MV-4-11 (cell line): ENCODE measurements at regions not wholly inside any gene's neighbourhood (a gene's known extent, or its start where the extent isn't known, plus 50 kb on each side); places are given as distances from the start of the nearest gene placed in this dataset.
"Not testable (repeated sequence)": the region's sequence is repeated elsewhere in the genome, so short reads cannot be mapped to it uniquely, and the experiment has no call there.

ENCODE experiments used
- DNase-seq: peaks from one replicate; lab custom pipeline; 2025; lab: John Stamatoyannopoulos, UW

DNA sequence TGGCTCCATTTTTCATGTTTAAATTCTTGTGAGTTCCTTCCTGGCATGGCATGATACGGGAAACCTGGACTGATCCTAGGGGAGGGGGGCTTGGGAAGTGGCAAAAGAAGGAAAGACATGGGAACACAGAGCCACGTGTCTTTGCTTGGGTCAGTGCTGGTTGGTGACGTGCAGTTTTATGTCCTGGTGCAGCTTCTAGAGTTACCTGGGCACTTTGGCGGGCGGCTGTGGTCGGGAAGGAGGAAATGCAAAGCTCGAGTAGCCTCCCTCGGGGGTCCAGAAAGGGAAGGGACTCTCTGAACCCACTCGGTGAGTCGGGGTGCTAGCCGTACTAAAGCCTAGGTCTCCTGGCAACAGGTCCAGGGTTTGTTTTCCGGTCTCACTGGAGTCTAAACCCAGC is 94.6 kb downstream of the APOB start:
- no peak for DNase-seq

DNA sequence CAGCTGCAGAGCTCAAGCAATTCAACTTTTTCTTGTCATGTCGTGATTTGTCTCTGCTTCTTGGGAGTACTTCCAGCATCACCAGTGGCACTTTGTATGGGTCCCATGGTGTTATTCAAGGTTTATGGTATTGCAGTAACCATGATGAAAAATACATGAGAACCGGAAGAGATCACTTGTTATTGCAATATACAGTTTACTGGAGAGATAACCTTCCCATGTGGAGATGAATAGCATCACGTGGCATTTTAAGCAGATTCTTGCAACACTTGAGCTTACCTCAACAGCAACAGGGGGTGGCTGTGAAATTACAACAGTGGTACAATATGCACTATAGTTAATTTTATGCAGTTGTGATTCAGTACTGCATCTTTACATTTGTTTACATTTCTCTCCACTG is 97.4 kb downstream of the APOB start:
- no peak for DNase-seq

DNA sequence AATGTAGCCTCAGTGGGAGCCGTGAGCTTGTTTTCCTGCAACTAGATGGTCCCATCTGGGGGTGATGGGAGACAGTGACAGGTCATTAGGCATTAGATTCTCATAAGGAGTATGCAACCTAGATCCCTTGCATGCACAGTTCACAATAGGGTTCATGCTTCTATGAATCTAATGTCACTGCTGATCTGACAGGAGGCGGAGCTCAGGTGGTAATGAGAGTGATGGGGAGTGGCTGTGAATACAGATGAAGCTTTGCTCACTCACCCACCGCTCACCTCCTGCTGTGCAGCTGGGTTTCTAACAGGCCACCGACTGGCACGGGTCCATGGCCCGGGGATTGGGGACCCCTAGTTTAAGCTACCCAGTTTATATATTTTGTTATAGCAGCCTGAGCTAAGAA is 100.2 kb downstream of the APOB start:
- not testable (repeated sequence) for DNase-seq

DNA sequence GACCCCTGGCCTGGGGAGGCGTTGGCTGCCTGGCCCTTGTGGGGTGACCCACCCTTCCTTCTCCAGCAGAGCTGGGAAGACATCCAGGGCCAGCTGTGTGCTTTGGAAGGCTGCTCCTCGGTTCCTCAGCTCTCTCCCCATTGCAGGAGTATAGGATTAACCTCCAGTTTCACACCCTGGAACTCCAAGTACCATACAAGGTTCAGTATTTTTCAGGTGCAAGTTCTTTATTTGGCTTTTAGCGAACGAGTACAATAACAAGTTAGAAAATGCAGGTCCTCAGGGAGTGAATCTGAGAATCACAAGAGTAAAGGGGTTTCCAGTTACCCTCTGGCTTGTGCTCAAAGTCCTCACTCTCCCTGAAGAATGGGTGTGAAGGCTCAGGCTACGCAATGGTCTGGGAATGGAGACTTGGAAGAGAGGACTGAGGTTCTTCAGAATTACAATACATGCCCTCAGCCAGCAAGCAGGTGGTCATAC is 101.2 kb downstream of the APOB start:
- DNase-seq: no peak

DNA sequence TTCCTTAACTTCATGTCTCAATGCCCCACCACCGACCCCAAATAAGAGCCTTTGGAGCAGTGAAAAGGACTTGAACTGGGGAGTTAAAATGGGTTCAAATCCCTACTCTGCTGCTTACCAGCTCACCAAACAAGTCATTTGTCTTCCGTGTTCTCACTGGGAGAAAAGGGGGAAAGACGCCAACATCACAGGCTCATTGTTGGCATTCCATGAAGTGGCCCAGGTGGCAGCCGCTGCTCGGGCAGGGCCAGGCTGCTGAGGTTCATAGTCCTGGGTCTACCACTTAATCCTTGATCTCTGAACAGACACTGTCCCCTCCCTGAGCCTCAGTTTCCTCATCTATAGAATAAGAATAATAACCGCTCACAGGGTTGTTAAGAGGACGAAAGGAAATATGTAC is 103.0 kb downstream of the APOB start:
- no peak for DNase-seq

DNA sequence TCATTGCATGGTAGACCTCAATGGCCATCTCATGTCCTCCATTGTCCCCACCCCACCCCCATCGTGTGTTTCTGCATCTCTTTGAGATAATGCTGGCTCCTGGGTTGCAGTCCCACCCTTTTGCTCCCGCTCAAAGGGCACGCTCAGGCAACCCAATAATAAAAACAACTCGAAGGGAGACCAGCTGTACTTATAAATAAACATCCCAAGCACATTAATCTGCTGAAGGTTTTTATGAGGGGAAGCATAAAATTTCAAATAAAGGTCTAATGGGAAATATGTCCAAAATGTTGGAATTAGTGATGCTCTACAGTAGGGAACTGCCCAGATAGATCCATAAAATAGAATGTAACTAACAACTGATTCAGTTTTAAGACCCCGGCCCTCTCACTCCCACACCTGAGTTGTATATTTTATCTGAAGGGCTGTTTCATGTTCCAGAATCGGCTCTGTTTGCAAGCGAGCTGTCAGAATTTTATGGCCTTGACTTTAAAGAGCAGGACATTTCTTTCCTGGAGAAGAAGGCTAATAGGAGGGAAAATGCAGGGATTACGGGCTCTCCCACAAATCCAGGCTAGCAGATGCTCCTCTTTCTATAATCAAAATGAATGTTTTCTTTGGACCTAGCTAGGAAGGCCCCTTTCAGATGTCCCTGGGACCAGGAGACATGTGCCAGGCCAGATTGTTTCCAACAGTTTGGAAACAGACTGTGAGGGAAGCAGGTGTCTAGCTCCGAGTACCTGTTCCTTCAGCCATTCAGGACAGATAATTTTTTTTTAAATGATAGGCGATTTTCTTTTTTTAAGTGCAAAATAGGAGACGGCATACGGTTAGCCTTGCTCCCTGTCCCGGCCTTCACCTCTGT is 103.7 kb downstream of the APOB start:
- DNase-seq: no peak

DNA sequence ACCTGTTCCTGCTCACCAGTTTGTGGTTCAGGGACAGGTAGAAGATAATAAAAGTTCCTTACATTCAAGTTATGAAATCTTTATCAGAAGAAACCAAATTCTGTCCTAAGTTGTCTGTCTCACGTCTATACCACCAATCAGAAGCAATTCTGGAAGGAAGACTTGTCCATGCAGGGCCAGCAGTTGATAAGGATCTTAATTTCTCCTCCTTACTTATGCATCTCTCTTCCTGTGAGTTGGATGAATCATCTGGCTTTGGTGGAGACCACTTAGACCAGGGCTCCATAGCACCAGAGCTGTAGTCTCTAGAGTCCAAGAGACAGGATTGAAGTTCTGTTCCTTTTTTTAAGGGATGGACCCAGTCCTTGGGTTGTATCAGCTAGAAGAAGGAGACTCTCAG is 106.5 kb downstream of the APOB start:
- no peak for DNase-seq

DNA sequence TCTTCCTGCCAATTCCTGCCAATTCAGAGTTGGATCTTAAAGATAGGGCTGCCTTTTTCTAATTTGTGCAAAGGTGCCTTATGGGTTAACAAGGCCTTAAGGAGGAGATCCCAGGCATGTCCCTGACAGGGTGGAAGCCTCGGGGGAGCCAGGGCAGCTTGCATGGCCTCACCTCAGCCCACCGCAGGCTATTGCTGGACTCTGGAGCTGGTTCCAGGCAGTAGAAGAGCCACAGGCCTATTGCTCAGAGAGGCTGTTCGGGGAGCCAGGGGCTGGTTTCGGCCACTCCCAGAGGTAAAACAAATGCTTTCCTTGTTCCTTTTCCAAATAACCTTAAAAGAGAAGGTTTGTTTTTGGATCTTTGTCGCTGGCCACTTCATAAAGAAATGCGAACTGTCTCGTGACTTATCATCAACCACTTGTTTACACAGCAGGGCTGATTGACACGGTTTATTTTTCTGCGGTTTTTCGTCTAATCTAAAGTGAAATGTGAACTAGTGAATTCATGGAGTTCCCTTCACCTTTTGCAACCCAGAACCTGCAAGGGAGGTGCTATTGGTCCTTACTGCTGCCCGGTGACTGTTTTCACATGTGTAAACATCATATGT is 108.6 kb downstream of the APOB start:
- no peak for DNase-seq

DNA sequence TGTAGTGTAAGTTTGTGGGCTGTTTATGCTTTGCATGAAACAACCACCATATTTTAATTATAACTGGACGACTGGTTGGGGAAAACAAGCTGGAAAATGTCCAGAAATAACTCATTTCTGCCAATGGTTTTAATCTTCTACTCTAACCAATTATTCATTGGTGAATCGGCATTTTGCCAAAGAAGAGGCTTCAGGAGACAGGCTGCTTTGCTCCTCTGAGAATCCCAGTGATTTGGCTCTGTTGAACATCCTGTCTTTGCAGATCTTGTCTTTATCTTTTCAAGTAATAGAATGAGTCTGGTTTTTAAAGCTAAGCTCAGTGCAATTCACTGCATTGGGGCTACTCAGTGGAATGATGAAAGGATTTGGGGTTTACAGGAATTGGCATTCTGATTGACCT is 109.6 kb downstream of the APOB start:
- DNase-seq: no peak

DNA sequence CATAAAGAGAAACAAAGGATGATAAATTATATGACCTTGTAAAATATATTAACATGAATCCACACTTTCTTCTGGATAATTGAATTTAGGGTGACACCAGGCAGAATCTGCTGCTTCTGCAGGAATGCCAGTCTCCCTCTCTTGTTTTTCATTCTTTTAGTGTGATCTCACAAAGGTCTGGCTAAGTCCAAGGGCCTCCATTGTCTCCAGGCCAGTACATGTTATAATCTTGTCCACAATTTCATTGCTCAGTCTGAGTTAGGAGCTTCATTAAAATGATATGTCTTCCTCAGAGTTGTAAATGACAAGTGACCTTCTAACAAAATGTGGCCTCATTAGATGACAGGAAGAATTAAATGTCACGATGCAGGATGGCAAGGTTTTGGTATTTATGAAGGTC is 110.2 kb downstream of the APOB start:
- DNase-seq: no peak

DNA sequence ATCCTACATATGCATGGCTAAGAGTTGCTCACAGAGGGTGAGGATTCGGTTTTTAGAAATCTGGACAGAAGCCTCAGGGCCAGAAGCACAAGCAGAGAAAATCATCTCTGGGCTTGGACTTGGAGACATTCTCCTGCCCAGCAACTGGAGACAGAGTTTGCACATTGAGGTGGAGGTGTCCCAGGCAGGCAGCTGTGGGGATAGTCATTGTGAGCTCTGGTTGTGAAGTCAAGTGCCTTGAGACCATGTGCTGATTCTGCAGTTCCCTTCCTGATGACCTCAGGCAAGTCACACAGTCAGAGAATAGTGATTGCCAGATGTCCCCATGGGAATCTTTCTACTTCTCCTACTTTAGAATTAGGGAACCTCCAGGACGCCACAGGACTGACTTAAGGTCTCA is 108.4 kb upstream of the LDAH start:
- DNase-seq: no peak

DNA sequence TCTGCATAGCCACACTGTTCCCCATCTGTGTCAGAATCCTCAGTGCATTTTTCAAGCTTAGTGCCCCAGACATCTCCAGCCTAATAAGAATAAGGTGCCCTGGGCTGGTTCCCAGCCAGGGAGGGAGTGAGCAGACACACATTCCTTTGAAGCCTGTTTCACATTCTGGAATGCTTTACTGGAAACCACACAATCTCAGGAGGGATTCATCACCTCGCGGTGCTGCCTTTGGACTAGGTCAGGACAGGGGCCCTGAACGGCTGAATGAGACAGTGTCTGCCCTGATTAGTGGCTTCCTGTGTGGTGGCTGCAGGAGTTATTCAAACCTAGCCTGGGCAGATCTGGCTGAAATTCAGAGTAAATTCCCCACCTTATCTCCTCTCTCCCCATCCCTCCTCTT is 108.0 kb upstream of the LDAH start:
- no peak for DNase-seq

DNA sequence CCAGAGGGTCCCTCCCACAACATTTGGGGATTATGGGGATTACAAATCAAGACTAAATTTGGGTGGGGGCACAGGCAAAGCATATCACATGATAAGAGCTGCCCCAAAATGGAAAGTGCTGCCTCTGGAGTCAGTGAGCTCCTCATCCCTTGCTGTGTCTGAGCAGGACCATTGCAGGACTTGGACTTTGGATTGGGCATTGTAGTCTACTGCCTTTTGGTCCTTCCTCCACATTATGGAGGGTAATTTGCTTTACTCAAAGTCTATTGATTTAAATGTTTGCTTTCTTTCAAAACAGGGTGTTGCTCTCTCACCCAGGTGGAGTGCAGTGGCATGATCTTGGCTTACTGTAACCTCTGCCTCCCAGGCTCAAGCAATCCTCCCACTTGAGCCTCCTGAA is 106.8 kb upstream of the LDAH start:
- no peak for DNase-seq

DNA sequence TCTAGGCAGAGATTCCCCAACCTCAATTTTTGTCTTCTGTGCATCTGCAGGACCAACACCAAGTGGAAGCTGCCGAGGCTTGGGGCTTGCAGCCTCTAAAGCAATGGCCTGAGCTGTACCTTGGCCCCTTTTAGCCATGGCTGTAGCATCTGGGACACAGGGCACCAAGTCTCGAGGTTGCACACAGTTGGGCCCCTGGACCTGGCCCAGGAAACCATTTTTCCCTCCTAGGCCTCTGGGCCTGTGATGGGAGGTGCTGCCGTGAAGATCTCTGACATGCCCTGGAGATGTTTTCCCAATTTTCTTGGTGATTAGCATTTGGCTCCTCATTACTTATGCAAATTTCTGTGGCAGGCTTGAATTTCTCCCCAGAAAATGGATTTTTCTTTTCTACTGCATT is 105.7 kb upstream of the LDAH start:
- no peak for DNase-seq

DNA sequence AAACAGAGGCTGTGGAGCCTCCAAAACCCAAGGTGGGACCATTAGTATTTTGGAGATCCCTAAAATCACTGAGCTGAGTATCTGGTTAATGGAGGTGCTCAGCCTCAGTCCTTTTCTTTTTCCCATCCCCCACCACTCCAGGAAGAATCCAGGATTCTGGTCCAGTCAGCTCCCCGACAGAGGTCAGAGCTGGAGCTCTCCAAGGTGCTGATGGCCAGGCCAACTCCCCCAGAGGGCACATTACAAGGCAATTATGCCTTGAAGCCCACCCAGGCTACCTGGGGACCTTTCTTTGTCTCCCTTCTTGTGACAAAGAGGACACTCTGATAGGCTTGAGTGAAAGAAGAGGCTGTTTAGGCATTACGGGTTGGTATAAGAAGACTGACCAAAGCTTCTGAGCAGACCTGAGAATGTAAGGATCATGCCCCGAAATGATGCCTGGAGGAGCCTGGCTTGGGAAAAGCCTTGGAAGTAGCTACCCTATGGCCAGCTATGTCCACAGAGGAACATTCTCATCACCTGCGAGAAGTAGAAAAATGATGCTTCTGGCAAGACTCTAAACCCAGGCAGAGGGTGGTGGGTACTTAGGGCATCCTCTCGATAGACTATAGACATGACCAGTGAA is 102.5 kb upstream of the LDAH start:
- no peak for DNase-seq

DNA sequence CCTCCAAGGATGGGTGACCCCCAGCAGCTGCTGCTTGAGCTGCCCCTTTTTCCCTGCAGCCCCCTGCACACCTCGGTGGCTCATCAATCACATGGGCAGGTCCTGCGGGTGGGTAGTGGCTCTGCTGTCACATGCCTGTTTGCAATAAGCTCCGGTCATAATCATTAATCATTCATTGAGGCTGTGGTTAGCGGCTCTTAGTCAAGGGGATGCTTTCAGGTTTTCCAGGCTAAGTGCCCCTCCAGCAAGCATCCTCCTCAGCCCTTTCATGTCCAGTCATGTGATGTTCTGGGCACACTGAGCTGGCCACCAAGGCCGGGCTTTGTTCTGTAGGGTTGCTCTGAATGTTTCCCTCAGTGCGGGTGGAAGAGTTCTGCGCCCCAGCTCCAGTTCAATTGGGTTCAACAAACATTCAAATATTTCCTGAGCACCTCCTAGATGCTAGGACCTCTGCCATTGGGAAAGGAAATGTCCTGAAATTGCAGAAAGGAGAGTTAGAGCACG is 96.4 kb upstream of the LDAH start:
- DNase-seq: no peak

DNA sequence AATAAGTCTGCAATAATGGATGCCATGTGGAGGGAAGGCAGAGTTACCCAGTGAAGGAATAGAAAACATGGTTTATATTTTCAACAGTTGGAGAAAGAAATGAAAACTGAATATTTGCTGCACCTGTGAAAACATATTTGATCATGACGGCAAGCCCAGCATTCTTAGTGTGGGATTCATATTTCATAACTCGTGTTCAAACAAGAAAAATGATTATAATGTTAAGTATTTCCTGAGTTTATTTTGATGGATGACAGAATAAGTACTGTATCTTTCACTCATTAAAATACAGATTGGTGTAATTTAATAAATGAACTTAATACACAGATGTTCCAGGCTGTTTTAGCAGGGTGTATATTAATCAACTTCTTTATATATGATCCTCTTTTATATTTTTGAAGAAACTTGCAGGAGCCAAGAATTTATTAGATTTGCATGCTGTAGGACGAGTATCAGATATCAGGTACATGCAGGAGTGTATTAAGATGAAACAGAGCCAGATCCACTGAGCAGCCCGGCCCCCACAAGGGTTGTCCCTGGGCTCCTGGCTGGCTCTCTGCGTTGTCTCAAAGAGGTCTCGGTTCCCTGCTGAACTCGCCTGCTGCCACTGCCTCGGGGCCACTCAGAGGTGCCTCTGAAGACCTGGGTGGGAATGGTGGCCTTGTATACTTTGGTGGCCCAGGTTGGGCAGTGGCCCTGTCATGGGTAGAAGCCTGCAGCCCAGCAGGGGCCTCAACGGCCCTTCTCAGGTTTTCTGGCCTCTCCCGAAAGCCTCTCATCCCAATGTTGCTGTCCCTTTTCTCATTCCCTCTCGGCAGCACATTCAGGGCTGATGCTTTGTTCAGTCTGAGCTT is 95.0 kb upstream of the LDAH start:
- DNase-seq: no peak

DNA sequence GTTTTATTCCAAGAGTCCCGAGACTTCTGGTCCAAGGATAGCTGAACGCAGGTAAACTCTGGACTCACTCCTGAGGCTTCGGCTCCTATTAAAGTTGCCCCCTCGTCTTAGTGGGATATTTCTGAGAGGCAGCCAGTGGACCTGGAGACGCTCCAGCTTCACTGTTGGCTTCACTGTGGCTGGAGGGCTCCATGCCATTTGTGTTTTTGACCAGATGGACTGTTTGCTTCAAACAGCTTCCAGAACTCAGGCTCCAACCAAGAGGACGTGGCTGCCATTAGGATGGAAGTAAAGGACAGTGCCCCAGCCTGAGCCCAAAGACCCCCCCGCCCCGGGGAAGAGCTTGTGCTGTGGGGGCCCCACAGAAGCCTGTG is 94.4 kb upstream of the LDAH start:
- DNase-seq: no peak

DNA sequence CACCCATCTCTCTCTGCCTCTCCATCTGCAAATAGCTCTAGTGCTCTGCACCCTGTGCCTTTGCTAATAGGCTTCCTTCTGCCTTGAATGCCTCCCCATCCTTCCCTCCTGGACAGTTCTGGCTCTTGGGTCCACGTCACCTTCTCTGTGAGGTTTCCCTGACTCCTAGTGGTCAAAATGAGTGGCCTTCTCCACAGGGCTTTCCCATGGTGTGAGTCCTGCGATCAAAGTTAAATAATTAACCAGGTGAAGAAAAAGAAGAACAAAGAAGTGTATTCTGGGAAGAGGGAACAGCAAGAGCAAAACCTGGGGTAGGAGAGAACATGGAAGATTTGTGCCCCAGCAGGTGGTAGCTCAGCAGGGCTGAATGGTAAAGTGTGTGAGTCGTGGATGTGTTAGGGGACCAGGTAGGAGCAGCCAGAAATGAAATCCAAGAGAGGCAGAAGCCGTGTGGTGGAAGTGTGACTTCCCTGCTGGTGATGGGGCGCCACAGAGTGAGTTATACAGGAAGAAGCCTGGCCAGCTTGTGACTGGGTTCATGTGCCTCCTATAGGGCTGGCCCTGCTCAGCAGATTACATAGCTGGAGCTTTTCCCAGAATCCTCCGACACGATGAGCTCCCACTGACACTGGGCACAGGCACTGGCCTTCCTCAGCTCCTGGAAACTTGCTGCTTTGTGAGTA is 93.8 kb upstream of the LDAH start:
- no peak for DNase-seq

DNA sequence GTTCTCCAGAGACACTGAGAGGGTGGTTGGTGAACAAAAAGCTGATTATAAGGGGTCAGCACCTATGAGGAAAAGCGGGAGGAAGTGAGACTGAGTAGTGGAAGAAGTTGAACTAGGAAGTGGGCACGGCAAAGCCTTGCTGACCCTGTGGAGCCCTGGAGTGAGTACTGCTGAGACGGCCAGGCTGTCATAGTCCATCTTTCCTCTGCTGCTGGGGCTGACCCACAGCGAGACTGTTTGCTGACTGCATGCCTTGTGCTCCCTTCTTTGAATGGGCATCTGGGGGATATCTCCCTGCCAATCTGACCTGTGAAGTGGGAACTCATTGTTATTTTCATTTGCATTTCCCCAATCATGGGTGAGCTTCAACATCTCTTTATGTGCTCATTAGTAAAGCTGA is 92.4 kb upstream of the LDAH start:
- no peak for DNase-seq

DNA sequence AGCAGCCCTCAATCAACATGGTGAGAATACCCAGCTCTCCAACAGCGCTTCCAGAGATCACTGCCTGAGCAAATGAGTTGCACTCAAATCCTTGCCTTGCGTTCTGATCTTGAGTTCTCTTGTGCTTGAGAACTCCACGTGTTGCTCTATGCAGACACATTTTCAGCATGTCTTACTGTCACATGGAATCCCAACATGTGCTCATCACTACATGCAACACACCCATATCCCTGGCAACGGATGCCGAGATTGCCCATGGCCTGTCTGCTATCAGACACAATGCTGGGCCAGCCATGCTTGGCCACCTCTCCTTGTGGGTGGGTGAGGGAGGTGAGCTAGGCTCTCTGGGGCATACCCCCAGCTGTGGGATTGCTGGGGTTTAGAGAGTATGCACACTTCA is 91.9 kb upstream of the LDAH start:
- DNase-seq: no peak

DNA sequence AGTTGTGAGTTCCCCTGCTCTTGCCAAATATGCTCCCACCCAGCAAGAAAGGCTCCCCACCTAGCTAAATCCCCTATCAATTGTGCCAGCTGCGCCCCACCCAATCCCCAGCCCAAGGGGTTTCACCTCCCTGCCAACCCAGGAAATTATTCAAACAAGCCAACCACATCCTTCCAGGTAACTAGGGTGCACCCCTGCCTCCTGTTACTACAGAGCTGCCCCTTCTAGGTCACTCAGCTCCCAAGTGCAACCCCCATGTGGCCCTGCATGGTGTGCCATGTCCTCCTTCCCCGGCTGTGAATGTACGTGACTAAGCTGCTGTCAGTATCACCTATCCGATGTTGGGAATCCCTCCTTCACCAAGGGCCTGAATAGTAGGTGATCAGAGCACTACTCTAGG is 91.2 kb upstream of the LDAH start:
- DNase-seq: no peak
